ENCODE measurements at regions not wholly inside any gene's neighbourhood (a gene's known extent, or its start where the extent isn't known, plus 50 kb on each side); places are given as distances from the start of the nearest gene placed in this dataset.

DNA sequence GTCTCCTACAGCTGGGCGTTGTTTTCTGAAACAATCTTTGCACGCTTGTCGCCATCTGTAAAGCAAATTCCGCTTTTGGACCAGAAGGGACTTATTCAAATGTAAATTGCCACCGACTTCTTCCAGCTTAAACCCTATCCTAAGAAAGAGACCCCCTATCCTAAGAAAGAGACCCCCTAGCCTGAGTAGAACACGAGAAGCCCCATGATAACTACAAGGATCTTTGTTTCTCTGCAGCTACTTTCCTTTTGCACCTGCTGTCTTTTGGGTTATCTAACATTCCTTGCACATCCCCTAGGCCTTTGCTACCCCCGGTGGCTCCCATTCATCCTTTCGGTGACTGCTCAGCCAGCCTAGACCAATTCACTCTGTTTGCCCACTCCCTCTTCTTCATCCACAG is 536.0 kb upstream of the PRKX start:
- DNase-seq (no peak), ATAC-seq (no peak)
- intact Hi-C loops (cut with micrococcal nuclease): no loop called here

DNA sequence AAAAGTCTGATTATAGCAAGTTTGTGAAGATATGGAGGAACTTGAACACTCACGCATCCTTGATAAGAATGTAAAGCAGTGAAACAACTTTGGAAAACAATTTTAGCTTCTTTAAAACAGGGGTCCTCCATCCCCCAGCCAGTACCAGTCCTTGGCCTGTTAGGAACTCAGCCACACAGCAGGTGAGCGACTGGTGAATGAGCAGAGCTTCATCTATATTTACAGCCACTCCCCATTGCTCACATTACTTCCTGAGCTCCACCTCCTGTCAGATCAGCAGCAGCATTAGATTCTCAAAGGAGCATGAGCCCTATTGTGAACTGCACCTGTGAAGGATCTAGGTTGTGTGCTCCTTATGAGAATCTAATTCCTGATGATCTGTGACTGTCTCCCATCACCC is 530.3 kb upstream of the PRKX start:
- DNase-seq: no peak
- intact Hi-C loops (cut with micrococcal nuclease): no loop called here
- no peak for ATAC-seq

DNA sequence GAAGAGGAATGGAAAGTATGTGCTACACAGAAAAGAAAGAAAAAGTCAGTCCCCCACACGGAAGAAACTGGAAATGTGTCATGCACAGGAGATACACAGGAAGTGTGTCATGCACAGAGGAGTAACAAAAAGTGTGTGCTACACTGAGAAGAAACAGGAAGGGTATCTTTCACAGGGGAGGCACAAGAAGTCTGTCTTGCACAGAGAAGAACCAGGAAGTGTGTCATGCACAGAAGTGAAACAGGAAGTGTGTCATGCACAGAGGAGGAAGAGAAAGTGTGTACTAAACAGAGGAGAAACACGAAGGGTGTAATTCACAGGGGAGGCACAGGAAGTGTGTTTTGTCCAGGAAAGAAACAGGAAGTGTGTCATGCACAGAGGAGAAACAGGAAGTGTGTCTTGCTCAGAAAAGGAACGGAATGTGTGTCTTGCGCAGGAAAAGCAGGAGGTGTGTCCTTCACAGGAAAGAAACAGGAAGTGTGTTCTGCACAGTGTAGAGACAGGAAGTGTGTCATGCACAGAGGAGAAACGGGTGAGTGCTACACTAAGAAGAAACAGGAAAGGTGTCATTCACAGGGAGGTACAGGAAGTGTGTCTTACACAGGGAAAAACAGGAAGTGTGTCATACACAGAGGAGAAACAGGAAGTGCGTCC is 527.2 kb upstream of the PRKX start:
- DNase-seq: no peak
- intact Hi-C loops (cut with micrococcal nuclease): no loop called here
- ATAC-seq: no peak

DNA sequence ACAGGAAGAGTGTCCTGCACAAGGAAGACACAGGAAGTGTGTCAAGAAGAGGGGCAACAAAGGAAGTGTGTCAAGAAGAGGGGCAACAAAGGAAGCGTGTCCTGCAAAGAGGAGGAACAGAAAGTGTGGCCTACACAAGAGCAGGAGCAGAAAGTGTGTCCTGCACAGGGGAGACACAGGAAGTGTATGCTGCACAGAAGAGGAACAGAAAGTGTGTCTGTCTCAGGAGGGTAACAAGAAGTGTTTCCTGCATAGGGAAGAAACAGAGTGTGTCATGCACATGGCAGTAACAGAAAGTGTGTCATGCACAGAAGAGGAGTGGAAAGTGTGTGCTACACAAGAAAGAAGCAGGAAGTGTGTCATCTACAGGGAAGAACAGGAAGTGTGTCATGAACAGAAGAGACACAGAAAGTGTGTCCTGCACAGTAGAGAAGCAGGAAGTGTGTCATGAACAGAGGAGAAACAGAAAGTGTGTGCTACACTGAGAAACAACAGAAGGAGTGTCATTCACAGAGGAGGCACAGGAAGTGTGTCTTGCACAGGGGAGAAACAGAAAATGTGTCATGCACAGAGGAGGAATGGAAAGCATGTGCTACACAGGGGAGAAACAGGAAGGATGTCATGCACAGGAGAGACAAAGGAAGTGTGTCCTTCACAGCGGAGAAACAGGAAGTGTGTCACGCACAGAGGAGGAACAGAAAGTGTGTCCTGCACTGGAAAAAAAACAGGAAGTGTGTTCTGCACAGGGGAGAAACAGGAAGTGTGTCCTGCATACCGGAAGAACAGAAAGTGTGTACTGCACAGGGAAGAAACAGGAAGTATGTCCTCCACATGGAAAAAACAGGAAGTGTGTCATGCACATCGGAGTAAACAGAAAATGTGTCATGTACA is 526.4 kb upstream of the PRKX start:
- ATAC-seq (no peak), DNase-seq (no peak)
- intact Hi-C loops (cut with micrococcal nuclease): no loop called here

DNA sequence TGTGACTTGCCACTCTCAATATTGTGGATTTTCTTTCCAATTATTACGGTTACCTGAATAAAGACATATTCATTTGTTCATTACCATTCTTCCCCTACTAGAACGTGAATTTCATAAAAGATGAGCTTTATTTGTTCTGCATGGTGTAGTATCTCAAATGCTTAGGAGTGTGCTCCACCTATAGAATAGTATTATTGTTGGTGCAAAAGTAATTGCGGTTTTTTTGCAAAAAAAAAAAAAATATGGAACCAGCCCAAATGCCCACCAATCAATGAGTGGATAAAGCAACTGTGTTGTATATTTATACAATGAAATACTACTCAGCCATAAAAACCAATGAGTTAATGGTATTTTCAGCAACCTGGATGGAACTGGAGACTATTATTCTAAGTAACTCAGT is 525.5 kb upstream of the PRKX start:
- no peak for ATAC-seq
- intact Hi-C loops (cut with micrococcal nuclease): no loop called here
- no peak for DNase-seq

DNA sequence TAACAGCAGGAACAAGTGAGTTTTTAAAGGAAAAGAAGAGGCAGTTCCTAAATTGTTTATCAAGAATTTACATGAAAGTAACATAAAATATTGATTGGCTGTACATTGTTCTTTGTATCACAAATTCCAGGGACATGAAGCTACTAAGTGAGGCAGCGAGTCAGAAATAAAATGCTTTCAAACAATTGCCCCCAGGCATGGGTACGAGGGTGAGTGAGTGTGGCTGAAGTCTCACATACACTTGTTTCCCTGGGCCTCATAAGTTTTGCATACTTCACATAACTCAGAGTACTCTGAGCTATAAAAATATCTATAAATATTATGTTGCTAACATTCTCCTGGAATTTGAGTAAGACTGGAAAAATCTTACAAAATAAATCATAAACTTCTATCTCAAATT is 511.6 kb upstream of the PRKX start:
- DNase-seq: no peak
- intact Hi-C loops (cut with micrococcal nuclease): no loop called here

DNA sequence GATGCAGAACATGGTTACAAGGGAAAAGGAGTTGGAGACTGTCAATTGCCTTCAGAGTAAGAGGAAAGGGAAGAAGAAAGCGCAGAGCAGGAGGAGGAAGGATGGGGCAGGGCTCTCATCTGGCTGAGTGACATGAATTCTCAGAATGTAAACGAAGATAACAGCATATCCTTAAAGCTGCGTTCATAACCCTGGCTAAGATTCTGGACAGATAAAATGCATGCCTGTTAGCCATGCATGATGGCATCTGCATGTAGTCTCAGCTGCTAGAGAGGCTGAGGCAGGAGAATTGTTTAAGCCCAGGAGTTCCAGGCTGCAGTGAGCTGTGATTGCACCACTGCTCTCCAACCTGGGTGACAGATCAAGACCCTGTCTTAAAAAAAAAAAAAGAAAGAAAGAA is 493.5 kb upstream of the PRKX start:
- DNase-seq: no peak
- intact Hi-C loops (cut with micrococcal nuclease): no loop called here

More for the DNA sequence above, 511.6 kb upstream of the PRKX start:
- ATAC-seq: no peak

DNA sequence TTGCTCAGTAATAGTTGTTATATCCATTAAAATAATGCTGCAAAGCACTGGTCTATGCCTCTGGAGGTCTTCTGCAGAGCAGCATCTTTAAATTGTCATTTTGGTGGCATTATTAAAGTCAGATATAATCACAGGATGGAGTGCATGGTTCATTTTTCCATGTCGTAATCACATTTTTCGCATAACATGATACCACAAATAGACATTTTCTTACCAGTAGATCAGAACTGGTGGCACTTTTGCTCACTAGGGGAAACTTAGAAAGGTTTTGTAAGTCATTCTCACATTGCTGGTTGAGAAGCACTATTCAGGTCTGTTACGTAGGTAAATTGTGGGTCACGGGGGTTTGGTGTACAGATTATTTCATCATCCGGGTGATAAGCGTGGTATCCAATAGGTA is 484.5 kb upstream of the PRKX start:
- no peak for ATAC-seq
- intact Hi-C loops (cut with micrococcal nuclease): no loop called here
- no peak for DNase-seq

More for the DNA sequence above, 493.5 kb upstream of the PRKX start:
- no peak for ATAC-seq

DNA sequence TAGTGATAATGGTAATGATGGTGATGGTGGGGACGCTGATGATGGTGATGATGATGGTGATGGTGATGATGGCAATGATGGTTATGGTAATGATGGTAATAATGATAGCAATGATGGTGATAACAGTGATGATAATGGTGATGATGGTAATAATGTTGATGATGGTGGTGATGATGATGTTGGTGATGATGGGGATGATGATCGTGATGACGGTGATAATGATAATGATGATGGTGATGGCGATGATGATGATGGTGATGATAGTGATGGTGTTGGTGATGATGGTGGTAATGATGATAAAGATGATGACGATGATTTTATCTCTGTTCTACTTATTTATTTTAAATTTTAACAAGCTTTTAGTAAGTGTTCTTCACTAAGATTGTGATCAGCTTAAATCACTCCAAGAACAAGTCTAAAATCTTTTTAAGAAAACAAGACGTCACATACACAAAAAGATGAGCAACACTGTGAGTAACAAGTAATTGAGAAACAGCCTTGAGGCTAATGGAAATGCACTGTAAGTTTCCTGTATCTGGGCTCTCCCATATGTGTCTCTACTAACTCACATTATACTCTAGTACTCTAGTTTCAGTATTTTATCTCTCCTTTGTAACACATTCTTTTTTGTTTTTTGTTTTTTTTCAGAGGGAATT is 480.2 kb upstream of the PRKX start:
- DNase-seq (no peak), ATAC-seq (no peak)
- intact Hi-C loops (cut with micrococcal nuclease): no loop called here

DNA sequence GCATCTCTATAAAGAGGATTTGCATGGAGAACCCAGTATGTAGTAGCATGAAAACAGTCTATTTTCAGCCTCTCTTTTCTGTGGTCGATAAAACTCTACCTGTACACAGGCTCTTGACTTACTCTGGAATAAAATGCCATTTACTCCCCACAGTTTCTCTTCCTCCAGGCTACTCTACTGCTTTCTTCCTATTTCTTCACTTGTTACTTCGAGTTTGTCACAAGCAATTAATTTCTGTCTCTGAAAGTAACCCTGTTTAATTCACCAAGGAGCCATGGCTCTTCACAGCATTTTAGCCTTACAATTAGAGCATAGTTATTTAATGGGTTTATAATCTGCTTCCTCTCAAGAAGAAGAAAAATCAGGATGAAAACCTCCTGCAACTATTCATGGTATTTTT is 472.9 kb upstream of the PRKX start:
- ATAC-seq (no peak), DNase-seq (no peak)
- intact Hi-C loops (cut with micrococcal nuclease): no loop called here

DNA sequence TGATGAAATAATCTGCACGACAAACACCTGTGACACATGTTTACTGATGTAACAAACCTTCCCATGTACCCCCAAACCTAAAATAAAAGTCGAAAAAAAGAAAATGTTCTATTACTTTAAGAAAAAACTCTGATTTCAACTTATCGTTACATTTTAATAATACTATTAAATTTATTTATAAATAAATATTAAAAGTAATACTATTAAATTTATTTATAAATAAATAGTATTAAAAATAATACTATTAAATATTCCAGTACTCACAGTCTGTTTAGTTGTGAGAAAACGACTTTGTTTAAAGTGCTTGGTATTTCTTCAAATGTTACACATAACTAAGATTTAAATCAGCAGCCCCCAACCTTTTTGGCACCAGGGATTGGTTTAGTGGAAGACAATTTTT is 471.6 kb upstream of the PRKX start:
- ATAC-seq: no peak
- intact Hi-C loops (cut with micrococcal nuclease): no loop called here
- DNase-seq: no peak

DNA sequence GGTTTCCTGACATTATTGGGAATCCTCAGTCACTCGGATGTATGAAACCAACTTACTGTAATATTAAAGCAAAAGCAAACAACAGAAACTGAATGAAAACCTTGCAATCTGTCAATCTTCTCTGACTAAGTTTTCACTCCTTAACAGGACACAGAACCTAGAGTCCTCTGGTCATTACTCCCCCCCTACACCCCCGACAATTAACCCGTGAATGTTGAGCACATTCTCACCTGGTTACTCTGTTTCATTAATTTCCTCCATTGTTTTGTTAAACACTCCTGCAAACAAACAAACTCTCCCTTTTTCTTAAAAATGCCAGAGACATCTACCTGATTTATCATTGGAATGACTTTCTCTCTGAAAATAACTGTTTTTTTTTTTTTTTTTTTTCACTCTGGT is 469.0 kb upstream of the PRKX start:
- DNase-seq (no peak), ATAC-seq (no peak)
- intact Hi-C loops (cut with micrococcal nuclease): no loop called here

DNA sequence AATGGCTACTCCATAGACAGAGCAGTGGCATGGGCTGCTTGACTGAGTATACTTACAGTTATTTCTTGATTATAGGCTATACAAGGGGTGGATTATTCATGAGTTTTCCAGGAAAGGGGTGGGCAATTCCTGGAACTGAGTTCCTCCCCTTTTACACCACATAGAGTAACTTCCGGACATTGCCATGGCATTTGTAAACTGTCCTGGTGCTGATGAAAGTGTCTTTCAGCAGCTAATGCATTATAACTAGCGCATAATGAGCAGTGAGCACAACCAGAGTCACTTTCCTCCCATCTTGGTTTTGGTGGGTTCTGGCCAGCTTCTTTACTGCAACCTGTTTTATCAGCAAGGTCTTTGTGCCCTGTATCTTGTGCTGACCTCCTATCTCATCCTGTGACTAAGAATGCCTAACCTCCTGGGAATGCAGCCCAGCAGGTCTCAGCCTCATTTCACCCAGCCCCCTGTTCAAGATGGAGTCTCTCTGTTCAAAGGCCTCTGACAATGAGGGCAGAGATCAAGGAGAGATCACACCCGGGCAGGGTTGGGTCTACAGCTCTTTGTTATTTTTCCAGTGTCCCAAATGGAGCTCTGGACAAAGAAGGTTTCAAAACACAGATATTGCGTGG is 468.4 kb upstream of the PRKX start:
- ATAC-seq: no peak
- intact Hi-C loops (cut with micrococcal nuclease): no loop called here
- DNase-seq: no peak

DNA sequence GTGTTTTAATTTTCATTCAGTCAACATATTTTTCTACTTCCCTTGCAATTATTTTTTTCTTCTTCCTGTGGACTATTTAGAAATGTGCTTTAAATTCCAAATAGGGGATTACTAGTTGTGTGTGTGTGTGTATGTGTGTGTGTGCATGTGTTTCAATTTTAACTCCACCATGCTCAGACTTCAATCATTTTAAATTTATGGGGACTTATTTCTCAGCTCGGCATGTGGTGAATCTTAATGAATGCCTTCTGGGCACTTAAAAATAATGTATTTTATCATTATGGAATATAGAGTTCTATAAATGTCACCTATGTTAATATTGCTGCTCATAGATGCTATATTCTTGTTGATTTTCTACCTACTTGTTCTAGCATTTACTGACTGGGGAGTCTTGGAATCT is 465.6 kb upstream of the PRKX start:
- intact Hi-C loops (cut with micrococcal nuclease): no loop called here
- no peak for DNase-seq
- no peak for ATAC-seq

DNA sequence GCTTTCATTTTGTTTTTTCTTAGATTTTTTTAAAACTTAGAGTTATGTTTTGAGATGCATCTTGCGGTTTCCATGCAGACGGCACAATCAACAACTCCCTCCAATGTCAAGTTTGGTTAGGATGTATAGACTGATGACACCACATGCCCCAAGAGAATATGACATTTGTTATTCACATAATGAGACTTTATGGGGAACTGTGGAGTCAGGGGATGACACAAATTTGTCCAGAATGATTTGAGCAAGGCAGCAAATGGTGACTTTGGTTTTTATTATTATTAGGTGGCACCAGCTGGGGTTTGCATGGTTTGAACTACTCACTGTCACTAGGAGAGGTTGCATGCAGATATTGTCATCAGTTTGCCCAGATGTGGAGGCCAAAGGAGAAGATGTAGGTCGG is 461.8 kb upstream of the PRKX start:
- no peak for ATAC-seq
- DNase-seq: no peak
- intact Hi-C loops (cut with micrococcal nuclease): no loop called here

DNA sequence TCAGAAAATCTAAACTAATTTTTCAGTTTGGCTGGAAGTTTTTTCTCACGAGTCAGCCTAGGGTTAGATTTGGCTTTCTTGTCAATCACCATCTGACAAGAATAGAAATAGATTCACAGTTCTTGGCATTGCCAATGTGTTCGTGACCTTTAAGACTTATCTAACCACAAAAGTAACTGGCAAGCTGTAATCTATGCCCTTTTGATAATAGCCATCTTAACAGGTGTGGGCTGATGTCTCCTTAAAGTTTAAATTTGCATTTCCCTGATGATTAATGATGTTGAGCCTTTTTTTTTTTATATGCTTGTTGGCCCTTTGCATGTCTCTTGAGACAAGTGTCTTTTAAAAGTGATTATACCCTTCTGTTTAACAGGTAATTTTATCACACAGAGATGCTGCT is 460.3 kb upstream of the PRKX start:
- intact Hi-C loops (cut with micrococcal nuclease): no loop called here
- no peak for ATAC-seq

DNA sequence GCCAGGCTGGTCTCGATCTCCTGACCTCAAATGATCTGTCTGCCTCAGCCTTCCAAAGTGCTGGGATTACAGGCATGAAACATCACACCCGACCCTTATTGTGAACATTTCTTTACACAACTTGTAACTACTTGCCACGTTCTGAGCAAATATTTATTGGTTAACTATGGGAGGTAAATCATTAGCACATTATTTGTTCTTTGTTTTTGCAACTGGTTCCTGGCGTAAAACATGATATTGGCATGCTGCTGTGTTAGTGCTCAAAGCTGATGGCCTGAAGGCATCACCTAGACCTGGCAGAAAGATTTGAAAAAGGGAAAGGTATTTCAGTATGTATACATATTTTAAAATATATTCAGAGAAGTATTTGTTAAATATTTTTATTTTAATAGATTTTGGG is 438.3 kb upstream of the PRKX start:
- DNase-seq: no peak
- ATAC-seq: no peak
- intact Hi-C loops (cut with micrococcal nuclease): no loop called here

More for the DNA sequence above, 460.3 kb upstream of the PRKX start:
- no peak for DNase-seq

DNA sequence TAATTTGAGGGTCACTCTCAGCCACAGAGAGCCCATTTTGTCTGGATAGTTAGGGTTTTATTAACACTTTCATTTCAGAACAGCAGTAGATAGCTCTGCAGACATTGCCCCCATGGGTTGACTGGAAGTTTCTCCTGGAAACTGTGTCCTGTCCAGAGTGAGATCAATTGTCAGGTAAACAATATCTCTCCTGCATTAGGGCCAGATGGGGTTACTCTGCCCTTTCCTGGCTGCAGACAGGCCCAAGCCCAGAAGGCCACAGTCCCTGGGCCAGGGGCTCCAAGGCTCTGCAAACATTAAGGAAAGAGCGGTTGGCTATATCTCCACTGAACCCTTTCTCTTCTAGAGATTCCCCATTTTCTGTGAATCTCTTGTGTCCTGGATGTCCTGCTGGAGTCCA is 436.8 kb upstream of the PRKX start:
- intact Hi-C loops (cut with micrococcal nuclease): no loop called here
- ATAC-seq (no peak), DNase-seq (no peak)

DNA sequence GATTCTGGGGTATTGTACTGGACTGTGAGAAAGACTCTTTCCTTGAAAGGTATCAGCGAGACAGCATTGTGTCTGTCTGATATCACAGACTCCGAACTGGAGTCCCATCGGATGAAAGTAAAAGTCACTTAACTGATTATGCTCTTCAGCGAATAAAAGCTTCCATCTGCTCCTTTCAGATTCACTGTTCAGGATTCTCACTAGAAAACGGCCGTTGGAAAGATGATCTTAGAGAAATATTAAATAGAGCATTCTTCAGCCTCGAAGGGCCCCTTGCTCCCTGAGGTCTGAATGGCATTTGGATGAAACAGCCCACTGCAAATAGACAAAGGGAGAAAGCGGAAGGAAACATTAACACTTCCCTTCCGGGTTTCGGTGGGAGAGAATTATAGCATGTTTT is 416.2 kb upstream of the PRKX start:
- ATAC-seq (no peak), DNase-seq (no peak)
- intact Hi-C loops (cut with micrococcal nuclease): no loop called here
